GM06990 (cell line): ENCODE measurements at regions not wholly inside any gene's neighbourhood (a gene's known extent, or its start where the extent isn't known, plus 50 kb on each side); places are given as distances from the start of the nearest gene placed in this dataset.

Experiments
- DNase-seq: peaks from one replicate; pipeline ENCODE4 v3.0.0-alpha.2; 2011; ENCODE audit not compliant: insufficient read length; ENCODE audit errors: extremely low read depth
- H3K27me3 ChIP-seq: replicated peaks from 2 replicates; pipeline ENCODE4 v1.6.0; 2011; ENCODE audit warnings: low read length; ENCODE audit not compliant: control insufficient read depth, insufficient read depth
- H3K36me3 ChIP-seq: 2 replicates; pipeline ENCODE4 v1.5.1; 2011; ENCODE audit warnings: low read length; ENCODE audit not compliant: control insufficient read depth, insufficient read depth
- H3K4me3 ChIP-seq: replicated peaks from 2 replicates; pipeline ENCODE4 v1.5.1; 2011; ENCODE audit warnings: low read depth, mild to moderate bottlenecking, control low read depth, low read length
- CTCF ChIP-seq: IDR thresholded peaks from 2 replicates; pipeline ENCODE4 v1.5.1; 2011; ENCODE audit warnings: low read length, control low read depth, mild to moderate bottlenecking, inconsistent platforms; ENCODE audit not compliant: insufficient read depth, poor library complexity, severe bottlenecking

GRCh38 chr5:4700069-4700468, 440.1 kb upstream of the ADAMTS16 start:
- no peaks in the 10 kb centered on the region for H3K27me3 ChIP-seq
- no peak overlapping the region for H3K4me3 ChIP-seq
- H3K36me3 ChIP-seq = no peaks in the 10 kb centered on the region
- peak; percentile 10 for TF ChIP-seq CTCF
- no peak for DNase-seq

- no peaks in the 10 kb centered on the region for H3K27me3 ChIP-seq
- H3K36me3 ChIP-seq = no peaks in the 10 kb centered on the region
- no peak overlapping the region for H3K4me3 ChIP-seq
- no peak for DNase-seq
- no peak for TF ChIP-seq CTCF
Observed at GRCh38 chr5:4700871-4701270, 439.3 kb upstream of the ADAMTS16 start.

GRCh38 chr5:4703931-4704458, 436.1 kb upstream of the ADAMTS16 start:
- no peak for TF ChIP-seq CTCF
- no peak overlapping the region for H3K4me3 ChIP-seq
- no peak for DNase-seq
- no peaks in the 10 kb centered on the region for H3K27me3 ChIP-seq
- H3K36me3 ChIP-seq = no peaks in the 10 kb centered on the region

- no peaks in the 10 kb centered on the region for H3K36me3 ChIP-seq
- no peak overlapping the region for H3K4me3 ChIP-seq
- no peaks in the 10 kb centered on the region for H3K27me3 ChIP-seq
- no peak for TF ChIP-seq CTCF
- no peak for DNase-seq
Observed at GRCh38 chr5:4704951-4705350, 435.2 kb upstream of the ADAMTS16 start.

GRCh38 chr5:4716781-4717180, 423.3 kb upstream of the ADAMTS16 start:
- no peak for TF ChIP-seq CTCF
- no peaks in the 10 kb centered on the region for H3K27me3 ChIP-seq
- no peaks in the 10 kb centered on the region for H3K36me3 ChIP-seq
- H3K4me3 ChIP-seq = no peak overlapping the region
- DNase-seq = no peak

- DNase-seq = no peak
- Histone ChIP-seq H3K4me3 (no peak overlapping the region), H3K27me3 (no peaks in the 10 kb centered on the region), H3K36me3 (no peaks in the 10 kb centered on the region)
- no peak for TF ChIP-seq CTCF
Observed at GRCh38 chr5:4717446-4717845, 422.7 kb upstream of the ADAMTS16 start.
